H1 (cell line): ENCODE measurements at regions not wholly inside any gene's neighbourhood (a gene's known extent, or its start where the extent isn't known, plus 50 kb on each side); places are given as distances from the start of the nearest gene placed in this dataset.

ENCODE experiments used
- CTCF ChIA-PET: fragments of 300-600 bp; sonication (Branson Sonifier 250); formaldehyde crosslinking; loops from one replicate; lab custom pipeline; 2021; ENCODE audit not compliant: partially characterized antibody; lab: Charles Lee
- POLR2A ChIA-PET: fragments of 300-600 bp; sonication (Branson Sonifier 250); formaldehyde crosslinking; loops from one replicate; lab custom pipeline; 2021; ENCODE audit warnings: inconsistent platforms; ENCODE audit not compliant: partially characterized antibody; lab: Charles Lee
- DNase-seq, 2 experiments: peaks; one replicate each; pipeline versions ENCODE4 v3.0.0 to v3.0.0-alpha.2; 2010 to 2022; ENCODE audit warnings: low spot score in 2 of 2, low read depth in 1 of 2, mixed read lengths in 1 of 2
- FAIRE-seq: peaks from 2 replicates; lab custom pipeline; 2011; peaks lifted over from hg19 to GRCh38; lab: Jason Lieb, UNC
- H2AFZ ChIP-seq: 2 replicates; pipeline ENCODE4 v1.8.1; 2012; ENCODE audit warnings: low read length, inconsistent platforms
- H2AK5ac ChIP-seq: 2 replicates; pipeline ENCODE4 v1.6.1; 2013; ENCODE audit warnings: low read depth, low read length
- H2BK120ac ChIP-seq: replicated peaks from 2 replicates; pipeline ENCODE3; 2013; ENCODE audit warnings: low read depth, low read length, inconsistent platforms
- H2BK12ac ChIP-seq: 2 replicates; pipeline ENCODE4 v1.6.1; 2013; ENCODE audit warnings: low read depth, low read length
- H2BK15ac ChIP-seq: 2 replicates; pipeline ENCODE4 v1.6.1; 2013; ENCODE audit warnings: low read length
- H2BK20ac ChIP-seq: 2 replicates; pipeline ENCODE4 v1.6.1; 2013; ENCODE audit warnings: low read length
- H2BK5ac ChIP-seq: 2 replicates; pipeline ENCODE4 v1.6.1; 2013; ENCODE audit warnings: low read depth, low read length
- H3K14ac ChIP-seq: 2 replicates; pipeline ENCODE4 v1.6.1; 2013; ENCODE audit warnings: inconsistent platforms; ENCODE audit not compliant: insufficient read length
- H3K18ac ChIP-seq: 2 replicates; pipeline ENCODE4 v1.6.1; 2013; ENCODE audit warnings: low read length; ENCODE audit errors: extremely low read depth
- H3K23ac ChIP-seq: 2 replicates; pipeline ENCODE4 v1.6.1; 2013; ENCODE audit warnings: inconsistent platforms; ENCODE audit not compliant: insufficient read length
- H3K23me2 ChIP-seq: 2 replicates; pipeline ENCODE4 v1.6.1; 2013; ENCODE audit warnings: low read depth, low read length
- H3K27ac ChIP-seq: 2 replicates; pipeline ENCODE4 v1.6.1; 2011; ENCODE audit warnings: low read depth, low read length, inconsistent platforms
- H3K27me3 ChIP-seq, 4 experiments: replicated peaks in 1 of 4; 1 replicate in 1 of 4; 2 replicates in 3 of 4; pipeline versions ENCODE4 v1.6.1 to v1.8.1; 2011 to 2013; ENCODE audit warnings: low read length in 3 of 4, mild to moderate bottlenecking in 3 of 4, inconsistent platforms in 2 of 4, mixed read lengths in 2 of 4, moderate library complexity in 1 of 4; ENCODE audit not compliant: control insufficient read depth in 3 of 4, insufficient read depth in 3 of 4; ENCODE audit errors: extremely low read depth in 1 of 4
- H3K36me3 ChIP-seq, 4 experiments: 2 replicates each; pipeline versions ENCODE4 v1.6.1 to v1.8.1; 2011 to 2013; ENCODE audit warnings: mild to moderate bottlenecking in 4 of 4, low read length in 3 of 4, moderate library complexity in 2 of 4, control low read depth in 1 of 4, inconsistent platforms in 1 of 4; ENCODE audit not compliant: insufficient read depth in 4 of 4, control insufficient read depth in 2 of 4
- H3K4ac ChIP-seq: replicated peaks from 2 replicates; pipeline ENCODE3; 2013; ENCODE audit warnings: low read length, low read depth, mixed read lengths, inconsistent platforms; ENCODE audit not compliant: insufficient read length
- H3K4me1 ChIP-seq, 4 experiments: replicated peaks in 1 of 4; 1 replicate in 1 of 4; 2 replicates in 3 of 4; pipeline versions ENCODE4 v1.6.1 to v1.8.1; 2011 to 2013; ENCODE audit warnings: low read length in 3 of 4, inconsistent platforms in 2 of 4, mixed read lengths in 1 of 4; ENCODE audit not compliant: insufficient read depth in 4 of 4, control insufficient read depth in 3 of 4
- H3K4me2 ChIP-seq, 2 experiments: 2 replicates each; pipeline versions ENCODE4 v1.6.1 to v1.8.1; 2011 to 2013; ENCODE audit warnings: low read depth in 2 of 2, low read length in 2 of 2, control low read depth in 1 of 2, inconsistent platforms in 1 of 2, mild to moderate bottlenecking in 1 of 2; ENCODE audit not compliant: insufficient read depth in 1 of 2
- H3K4me3 ChIP-seq, 4 experiments: fragments of 200-600, 300-600 bp in 1 of 4; sonication (generic), shearing (Covaris generic), sonication (Bioruptor Twin) in 1 of 4; 2 replicates each; pipeline versions ENCODE4 v1.5.1 to v1.8.1; 2011 to 2016; ENCODE audit warnings: low read length in 4 of 4, low read depth in 3 of 4, control low read depth in 2 of 4, inconsistent platforms in 2 of 4, mild to moderate bottlenecking in 2 of 4, mixed read lengths in 1 of 4, moderate library complexity in 1 of 4; ENCODE audit not compliant: insufficient read depth in 2 of 4; ENCODE audit errors: extremely low read depth in 1 of 4
- H3K56ac ChIP-seq: replicated peaks from 2 replicates; pipeline ENCODE3; 2013; ENCODE audit warnings: low read depth, mild to moderate bottlenecking, mixed read lengths, low read length, inconsistent platforms; ENCODE audit not compliant: insufficient read length
- H3K79me1 ChIP-seq: 2 replicates; pipeline ENCODE4 v1.6.1; 2013; ENCODE audit warnings: low read depth, low read length, control low read depth
- H3K79me2 ChIP-seq, 2 experiments: 2 replicates each; pipeline versions ENCODE4 v1.6.1 to v1.8.1; 2012 to 2013; ENCODE audit warnings: low read length in 2 of 2, mild to moderate bottlenecking in 2 of 2, inconsistent platforms in 1 of 2; ENCODE audit not compliant: insufficient read depth in 2 of 2, control insufficient read depth in 1 of 2
- H3K9ac ChIP-seq, 4 experiments: replicated peaks in 1 of 4; 1 replicate in 1 of 4; 2 replicates in 3 of 4; pipeline versions ENCODE4 v1.6.1 to v1.8.1; 2011 to 2013; ENCODE audit warnings: low read depth in 3 of 4, low read length in 3 of 4, control low read depth in 2 of 4, mild to moderate bottlenecking in 2 of 4, moderate library complexity in 2 of 4, inconsistent platforms in 1 of 4; ENCODE audit errors: extremely low read depth in 1 of 4
- H3K9me3 ChIP-seq, 2 experiments: 2 replicates each; pipeline versions ENCODE4 v1.6.1 to v1.8.1; 2012 to 2013; ENCODE audit warnings: mild to moderate bottlenecking in 2 of 2, moderate library complexity in 2 of 2, control low read depth in 1 of 2, inconsistent platforms in 1 of 2, low read depth in 1 of 2, low read length in 1 of 2, mixed read lengths in 1 of 2; ENCODE audit not compliant: insufficient read depth in 2 of 2
- H4K20me1 ChIP-seq, 2 experiments: replicated peaks in 1 of 2; 2 replicates each; pipeline versions ENCODE3 to v1.8.1; 2011 to 2013; ENCODE audit warnings: inconsistent platforms in 2 of 2, low read length in 2 of 2, mild to moderate bottlenecking in 1 of 2; ENCODE audit not compliant: insufficient read depth in 2 of 2, control insufficient read depth in 1 of 2
- H4K5ac ChIP-seq: 2 replicates; pipeline ENCODE4 v1.6.1; 2013; ENCODE audit warnings: low read length, low read depth, mixed read lengths, inconsistent platforms; ENCODE audit not compliant: insufficient read length
- H4K8ac ChIP-seq: 2 replicates; pipeline ENCODE4 v1.8.0; 2013; ENCODE audit warnings: mild to moderate bottlenecking, moderate library complexity, low read length, inconsistent platforms; ENCODE audit not compliant: insufficient read depth; ENCODE audit errors: extremely low read depth
- H4K91ac ChIP-seq: replicated peaks from 2 replicates; pipeline ENCODE3; 2013; ENCODE audit warnings: low read length, mixed read lengths, inconsistent platforms; ENCODE audit not compliant: insufficient read length
- ATF2 ChIP-seq: IDR thresholded peaks from 2 replicates; pipeline ENCODE4 v1.6.1; 2012; ENCODE audit warnings: low read length, inconsistent platforms
- ATF3 ChIP-seq: IDR thresholded peaks from 2 replicates; pipeline ENCODE4 v1.6.1; 2011; ENCODE audit warnings: low read depth, mild to moderate bottlenecking, low read length; ENCODE audit not compliant: insufficient read depth
- BACH1 ChIP-seq: IDR thresholded peaks from 2 replicates; pipeline ENCODE4 v1.6.1; 2012; ENCODE audit warnings: low read length, improper control_type of control experiment
- BCL11A ChIP-seq, 2 experiments: IDR thresholded peaks; one replicate each; pipeline ENCODE4 v1.6.1; 2011; ENCODE audit warnings: low read depth in 2 of 2, low read length in 2 of 2, mild to moderate bottlenecking in 2 of 2
- BRCA1 ChIP-seq: IDR thresholded peaks from 2 replicates; pipeline ENCODE4 v1.6.1; 2012; ENCODE audit warnings: low read depth, low read length, improper control_type of control experiment
- CEBPB ChIP-seq: IDR thresholded peaks from 2 replicates; pipeline ENCODE4 v1.6.1; 2012; ENCODE audit warnings: low read depth, low read length
- EZH2 ChIP-seq: fragments of 200-600 bp; sonication (generic); IDR thresholded peaks from 2 replicates; pipeline ENCODE4 v1.7.1; 2012; ENCODE audit warnings: low read depth, mild to moderate bottlenecking, moderate library complexity, low read length, inconsistent platforms; ENCODE audit not compliant: severe bottlenecking
- JUND ChIP-seq: IDR thresholded peaks from 2 replicates; pipeline ENCODE4 v1.6.1; 2011; ENCODE audit warnings: mild to moderate bottlenecking, improper control_type of control experiment, low read length
- NANOG ChIP-seq: IDR thresholded peaks from 2 replicates; pipeline ENCODE4 v1.6.1; 2011; ENCODE audit warnings: low read length, low read depth, mild to moderate bottlenecking, inconsistent platforms; ENCODE audit not compliant: insufficient read depth, poor library complexity, severe bottlenecking
- NRF1 ChIP-seq: IDR thresholded peaks from 2 replicates; pipeline ENCODE4 v1.6.1; 2011; ENCODE audit warnings: mild to moderate bottlenecking, low read depth, low read length, improper control_type of control experiment
- RBBP5 ChIP-seq: IDR thresholded peaks from 2 replicates; pipeline ENCODE4 v1.7.1; 2012; ENCODE audit warnings: low read depth, mild to moderate bottlenecking, inconsistent platforms, low read length, moderate library complexity, borderline replicate concordance
- SRF ChIP-seq: IDR thresholded peaks from 2 replicates; pipeline ENCODE4 v1.6.1; 2011; ENCODE audit warnings: mild to moderate bottlenecking, low read depth, low read length, moderate library complexity
- TBP ChIP-seq: IDR thresholded peaks from 2 replicates; pipeline ENCODE4 v1.6.1; 2011; ENCODE audit warnings: low read depth, low read length, improper control_type of control experiment
- YY1 ChIP-seq: IDR thresholded peaks from 2 replicates; pipeline ENCODE4 v1.6.1; 2011; ENCODE audit warnings: low read depth, mild to moderate bottlenecking, low read length
- WGBS, 2 experiments: shearing (Covaris generic) in 1 of 2; methylation state at CpG; one replicate each; pipeline versions ENCODE4 v1.1.6 to v1.1.7; 2013 to 2015; ENCODE audit warnings: low lambda C conversion rate in 2 of 2, mixed read lengths in 2 of 2, inconsistent platforms in 1 of 2, low coverage in 1 of 2, missing lambda C conversion rate in 1 of 2; ENCODE audit not compliant: insufficient replicate concordance in 2 of 2, insufficient coverage in 1 of 2, insufficient read length in 1 of 2; ENCODE audit errors: extremely low coverage in 1 of 2, missing lambda C conversion rate in 1 of 2; 5-methylcytosine and 5-hydroxymethylcytosine counted together

GRCh38 chrX:77277911-77278310, 169.3 kb upstream of the FGF16 start:
- Histone ChIP-seq H3K79me2 (no peaks in the 10 kb centered on the region), H4K5ac (no peak overlapping the region), H3K9me3 (peaks cover 0 to 4% of the 10 kb centered on the region in 2 experiments; a peak in 1 of 4 replicates), H2AFZ (no peak overlapping the region), H3K27me3 (no peaks in the 10 kb centered on the region), H3K4me3 (no peak overlapping the region), H2AK5ac (no peak overlapping the region), H2BK120ac (no peak overlapping the region), H2BK15ac (no peak overlapping the region), H3K4ac (no peak overlapping the region), H3K79me1 (no peaks in the 10 kb centered on the region), H3K23me2 (no peaks in the 10 kb centered on the region), H3K18ac (no peak overlapping the region), H2BK5ac (no peak overlapping the region), H3K36me3 (no peaks in the 10 kb centered on the region), H3K27ac (no peak overlapping the region), H2BK12ac (no peak overlapping the region), H3K23ac (no peak overlapping the region), H4K8ac (no peak overlapping the region), H3K9ac (no peak overlapping the region), H4K20me1 (no peaks in the 10 kb centered on the region), H3K4me1 (no peaks in the 10 kb centered on the region), H3K56ac (no peak overlapping the region), H2BK20ac (no peak overlapping the region), H3K4me2 (no peak overlapping the region), H3K14ac (no peak overlapping the region), H4K91ac (no peak overlapping the region)
- ChIA-PET POLR2A (no interaction called here), CTCF (no interaction called here)
- DNase-seq (no peak), FAIRE-seq (no peak)
- WGBS, 2 experiments: 82% methylated on average over 2 of the region's 2 CpGs; no CpG with 5 or more reads in 1 of the 2 experiments
- no peak for TF ChIP-seq NRF1
- no peak for TF ChIP-seq EZH2
- TF ChIP-seq BCL11A (IDR thresholded peaks at IDR 0.05; ENCODE audit: low read depth in 2 of 2, low read length in 2 of 2): no peak
- no peak for TF ChIP-seq ATF2
- TF ChIP-seq CEBPB: no peak
- no peak for TF ChIP-seq SRF
- no peak for TF ChIP-seq TBP
- no peak for TF ChIP-seq ATF3
- TF ChIP-seq BACH1: no peak
- TF ChIP-seq RBBP5: no peak
- TF ChIP-seq JUND: no peak
- TF ChIP-seq NANOG: no peak
- no peak for TF ChIP-seq YY1
- TF ChIP-seq BRCA1: no peak
